Type B pancreatic cell (in vitro differentiated cells): ENCODE measurements at regions not wholly inside any gene's neighbourhood (a gene's known extent, or its start where the extent isn't known, plus 50 kb on each side); places are given as distances from the start of the nearest gene placed in this dataset.

Experiments
- DNase-seq: peaks from one replicate; pipeline ENCODE4 v3.0.0; 2021; ENCODE audit warnings: mixed read lengths; ENCODE audit not compliant: unreplicated experiment; ENCODE audit errors: extremely low spot score
- H3K27ac Mint-ChIP-seq: 2 replicates; pipeline ENCODE4 v1.8.0; 2021; ENCODE audit warnings: mild to moderate bottlenecking, mixed read lengths
- H3K27me3 Mint-ChIP-seq: 2 replicates; pipeline ENCODE4 v1.8.0; 2021; ENCODE audit warnings: mixed read lengths
- H3K36me3 Mint-ChIP-seq: 2 replicates; pipeline ENCODE4 v1.8.0; 2021; ENCODE audit warnings: mixed read lengths
- H3K4me1 Mint-ChIP-seq: one replicate; pipeline ENCODE4 v1.8.0; 2021; ENCODE audit warnings: mixed read lengths; ENCODE audit not compliant: unreplicated experiment
- H3K4me3 Mint-ChIP-seq: 2 replicates; pipeline ENCODE4 v1.8.0; 2021; ENCODE audit warnings: mild to moderate bottlenecking, mixed read lengths
- H3K9me3 Mint-ChIP-seq: 2 replicates; pipeline ENCODE4 v1.8.0; 2021; ENCODE audit warnings: mixed read lengths
- TF ChIP-seq, protein P1 (sequence below): fragments of 200-600 bp; sonication (generic); conservative IDR thresholded peaks from 2 replicates; pipeline ENCODE4 v1.5.0; 2021; ENCODE audit warnings: antibody characterized with exemption, mild to moderate bottlenecking

DNA sequence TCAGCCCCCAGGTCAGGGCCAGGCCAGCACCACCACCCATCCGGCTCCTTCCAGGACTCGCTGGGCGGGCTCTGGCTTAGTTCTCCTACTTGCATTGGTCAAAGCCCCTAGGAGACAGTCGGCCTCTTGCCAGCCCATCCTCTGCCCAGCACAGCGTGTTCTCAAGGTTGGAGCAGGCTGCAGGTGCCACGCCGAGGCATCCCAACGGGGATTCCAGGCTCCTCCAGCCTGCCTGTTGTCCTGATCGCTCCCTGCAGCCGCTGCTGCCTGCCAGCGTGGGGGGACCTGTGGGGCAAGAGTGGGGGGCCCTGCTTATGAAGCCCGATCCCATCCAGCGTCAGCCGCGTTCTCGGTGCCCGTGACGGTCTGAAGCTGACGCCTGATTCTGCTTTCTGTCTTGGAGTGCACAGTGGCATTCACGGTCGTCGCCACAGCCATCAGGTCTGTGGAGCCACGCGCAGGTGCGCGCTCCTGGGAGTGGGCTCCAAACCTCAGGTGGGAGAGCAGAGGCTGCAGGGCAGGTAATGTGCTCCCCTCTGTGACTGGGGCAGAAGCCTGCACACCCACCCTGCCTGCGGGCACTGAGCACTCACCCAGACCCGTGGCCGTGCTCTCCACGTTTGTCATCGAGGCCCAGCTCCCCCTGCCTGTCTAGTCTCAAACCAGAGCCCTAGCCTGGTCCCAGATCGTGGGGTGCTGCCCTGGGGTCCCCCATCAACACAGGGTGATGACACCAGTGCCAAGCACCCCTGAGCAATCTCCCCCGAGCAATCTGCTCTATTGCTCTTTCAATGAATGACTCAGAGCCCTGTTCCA, 991.6 kb downstream of the BRD1 start:
- Mint-ChIP-seq H3K36me3 (no peaks in the 10 kb centered on the region), H3K27ac (no peak overlapping the region), H3K9me3 (peaks cover 5% of the 10 kb centered on the region), H3K27me3 (peaks cover 6% of the 10 kb centered on the region), H3K4me1 (no peaks in the 10 kb centered on the region), H3K4me3 (no peak overlapping the region)
- no peak for DNase-seq
- TF ChIP-seq, protein P1, sequence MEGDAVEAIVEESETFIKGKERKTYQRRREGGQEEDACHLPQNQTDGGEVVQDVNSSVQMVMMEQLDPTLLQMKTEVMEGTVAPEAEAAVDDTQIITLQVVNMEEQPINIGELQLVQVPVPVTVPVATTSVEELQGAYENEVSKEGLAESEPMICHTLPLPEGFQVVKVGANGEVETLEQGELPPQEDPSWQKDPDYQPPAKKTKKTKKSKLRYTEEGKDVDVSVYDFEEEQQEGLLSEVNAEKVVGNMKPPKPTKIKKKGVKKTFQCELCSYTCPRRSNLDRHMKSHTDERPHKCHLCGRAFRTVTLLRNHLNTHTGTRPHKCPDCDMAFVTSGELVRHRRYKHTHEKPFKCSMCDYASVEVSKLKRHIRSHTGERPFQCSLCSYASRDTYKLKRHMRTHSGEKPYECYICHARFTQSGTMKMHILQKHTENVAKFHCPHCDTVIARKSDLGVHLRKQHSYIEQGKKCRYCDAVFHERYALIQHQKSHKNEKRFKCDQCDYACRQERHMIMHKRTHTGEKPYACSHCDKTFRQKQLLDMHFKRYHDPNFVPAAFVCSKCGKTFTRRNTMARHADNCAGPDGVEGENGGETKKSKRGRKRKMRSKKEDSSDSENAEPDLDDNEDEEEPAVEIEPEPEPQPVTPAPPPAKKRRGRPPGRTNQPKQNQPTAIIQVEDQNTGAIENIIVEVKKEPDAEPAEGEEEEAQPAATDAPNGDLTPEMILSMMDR = no peak

DNA sequence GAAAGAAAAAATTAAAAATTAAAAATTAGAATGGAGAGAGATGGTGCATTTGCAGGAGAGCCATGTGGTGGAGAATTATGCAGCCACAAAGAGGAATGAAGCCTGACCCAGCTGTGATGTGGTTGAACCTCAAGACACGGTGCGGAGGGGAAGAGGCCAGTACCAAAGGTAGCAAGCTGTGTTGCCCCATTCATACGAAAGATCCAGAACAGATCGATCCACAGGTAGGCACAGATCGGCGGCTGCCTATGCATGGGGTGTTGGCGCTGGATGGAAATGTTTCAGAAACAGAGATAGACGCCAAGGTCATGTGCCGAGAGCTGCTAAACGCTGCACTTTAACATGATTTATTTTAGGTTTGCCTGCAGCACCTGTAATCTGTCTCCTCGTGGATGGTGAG, 992.3 kb downstream of the BRD1 start:
- H3K4me1 Mint-ChIP-seq = no peaks in the 10 kb centered on the region

DNA sequence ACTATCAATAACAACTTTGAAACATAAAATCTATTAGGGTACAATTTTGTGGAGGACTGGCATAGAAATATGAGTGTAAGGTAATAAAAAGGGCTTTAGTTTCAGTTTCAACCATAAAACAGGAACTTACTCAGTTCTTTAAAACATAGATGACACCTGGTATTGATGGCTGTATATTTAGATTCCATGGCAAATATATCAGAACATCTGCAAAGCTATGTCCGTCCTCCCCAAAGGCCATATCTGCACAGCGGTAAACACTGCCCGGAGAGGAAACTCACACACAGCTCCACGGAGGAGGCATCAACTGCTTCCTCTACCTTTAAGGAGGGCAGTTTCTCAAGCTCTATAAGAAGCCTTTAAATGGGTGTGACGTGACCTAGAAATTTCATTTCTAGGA, 993.3 kb downstream of the BRD1 start:
- no peak overlapping the region for H3K27ac Mint-ChIP-seq
- no peak for DNase-seq
- H3K9me3 Mint-ChIP-seq = peaks cover 5% of the 10 kb centered on the region
- no peaks in the 10 kb centered on the region for H3K36me3 Mint-ChIP-seq
- no peaks in the 10 kb centered on the region for H3K4me1 Mint-ChIP-seq
- no peak overlapping the region for H3K4me3 Mint-ChIP-seq
- TF ChIP-seq, protein P1 = no peak
- peaks cover 6% of the 10 kb centered on the region for H3K27me3 Mint-ChIP-seq

More for the DNA sequence above, 992.3 kb downstream of the BRD1 start:
- peaks cover 6% of the 10 kb centered on the region for H3K27me3 Mint-ChIP-seq
- DNase-seq = no peak
- H3K9me3 Mint-ChIP-seq = peaks cover 5% of the 10 kb centered on the region
- H3K4me3 Mint-ChIP-seq = no peak overlapping the region
- no peaks in the 10 kb centered on the region for H3K36me3 Mint-ChIP-seq
- no peak overlapping the region for H3K27ac Mint-ChIP-seq
- TF ChIP-seq, protein P1 = no peak

DNA sequence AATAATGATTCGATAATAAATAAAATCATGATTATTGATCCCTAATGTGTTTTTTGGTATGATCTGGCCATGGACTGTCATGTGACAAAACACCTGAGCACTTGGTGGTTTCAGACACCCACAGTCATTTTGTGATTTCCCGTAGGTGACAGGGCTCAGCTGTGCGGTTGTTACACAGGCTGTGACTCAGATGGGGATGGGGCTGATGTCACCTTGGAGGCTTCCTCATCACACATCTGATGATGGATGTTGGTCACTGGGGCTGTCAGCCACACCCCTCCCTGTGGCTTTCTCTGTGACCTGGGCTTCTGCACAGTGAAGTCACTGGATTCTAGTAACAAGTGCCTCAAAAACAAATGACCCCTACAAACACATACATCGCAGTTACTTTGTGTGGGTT, 995.1 kb downstream of the BRD1 start:
- peaks cover 2% of the 10 kb centered on the region for H3K4me1 Mint-ChIP-seq
- TF ChIP-seq, protein P1 = no peak
- H3K36me3 Mint-ChIP-seq = no peaks in the 10 kb centered on the region
- peaks cover 3% of the 10 kb centered on the region for H3K27me3 Mint-ChIP-seq
- H3K27ac Mint-ChIP-seq = no peak overlapping the region
- DNase-seq = no peak
- peaks cover 5% of the 10 kb centered on the region for H3K9me3 Mint-ChIP-seq
- no peak overlapping the region for H3K4me3 Mint-ChIP-seq

DNA sequence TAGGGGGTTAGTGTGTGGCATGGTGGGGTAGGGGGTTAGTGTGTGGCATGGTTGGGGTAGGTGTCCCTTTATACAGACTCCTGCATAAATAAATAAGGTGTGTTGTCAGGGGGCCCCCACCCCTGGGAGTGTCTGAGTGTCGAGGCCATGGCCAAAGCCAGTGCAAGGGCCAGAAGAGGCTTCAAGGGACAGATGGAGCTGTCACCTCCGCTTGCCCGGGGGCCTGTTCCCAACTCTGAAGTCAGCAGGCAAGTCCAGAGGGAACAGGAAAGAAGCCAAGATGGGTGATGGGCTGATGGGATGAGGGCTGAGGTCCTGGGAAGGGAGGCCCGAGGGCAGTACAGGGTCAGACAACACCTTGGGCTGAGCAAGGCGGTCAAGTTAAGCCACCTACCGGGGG, 997.8 kb downstream of the BRD1 start:
- H3K27ac Mint-ChIP-seq = no peak overlapping the region

More for the DNA sequence above, 997.8 kb downstream of the BRD1 start:
- Mint-ChIP-seq H3K9me3 (peaks cover 5% of the 10 kb centered on the region), H3K4me1 (peaks cover 15% of the 10 kb centered on the region), H3K36me3 (no peaks in the 10 kb centered on the region), H3K4me3 (no peak overlapping the region), H3K27me3 (peaks cover 10% of the 10 kb centered on the region)
- TF ChIP-seq, protein P1 = no peak
- DNase-seq = no peak
